Thymus (tissue), 11 donors: ENCODE measurements at regions not wholly inside any gene's neighbourhood (a gene's known extent, or its start where the extent isn't known, plus 50 kb on each side); places are given as distances from the start of the nearest gene placed in this dataset.

Source experiments
- DNase-seq, 9 donors: peaks; one replicate each; pipeline ENCODE4 v3.0.0-alpha.2; 2013; ENCODE audit warnings: low spot score in 9 of 9, low read depth in 6 of 9, missing footprints in 1 of 9
- H3K27ac ChIP-seq, 2 donors: one replicate each; pipeline ENCODE4 v1.5.1; 2013; ENCODE audit warnings: control low read depth in 1 of 2, low read depth in 1 of 2, low read length in 1 of 2, mild to moderate bottlenecking in 1 of 2, moderate library complexity in 1 of 2
- H3K27me3 ChIP-seq, 2 donors: one replicate each; pipeline ENCODE4 v1.5.1; 2013; ENCODE audit warnings: low read length in 1 of 2; ENCODE audit not compliant: control insufficient read depth in 2 of 2, insufficient read depth in 1 of 2
- H3K36me3 ChIP-seq, 2 donors: one replicate each; pipeline ENCODE4 v1.5.1; 2013; ENCODE audit warnings: low read length in 1 of 2, mild to moderate bottlenecking in 1 of 2, moderate library complexity in 1 of 2; ENCODE audit not compliant: control insufficient read depth in 2 of 2, insufficient read depth in 2 of 2
- H3K4me1 ChIP-seq, 2 donors: one replicate each; pipeline ENCODE4 v1.5.1; 2013; ENCODE audit warnings: low read length in 2 of 2; ENCODE audit not compliant: control insufficient read depth in 2 of 2, insufficient read depth in 2 of 2
- H3K4me3 ChIP-seq, 2 donors: one replicate each; pipeline ENCODE4 v1.5.1; 2013; ENCODE audit warnings: low read length in 2 of 2, control low read depth in 1 of 2, mild to moderate bottlenecking in 1 of 2
- H3K9me3 ChIP-seq, 2 donors: one replicate each; pipeline ENCODE4 v1.5.1; 2013; ENCODE audit warnings: low read length in 1 of 2, mild to moderate bottlenecking in 1 of 2; ENCODE audit not compliant: control insufficient read depth in 2 of 2, insufficient read depth in 1 of 2
- WGBS: extraction: QIAGEN DNeasy Blood & Tissue Kit; methylation state at CpG from one replicate; pipeline ENCODE4 v1.1.7; 2013; 5-methylcytosine and 5-hydroxymethylcytosine counted together
- donor health status: healthy.

DNA sequence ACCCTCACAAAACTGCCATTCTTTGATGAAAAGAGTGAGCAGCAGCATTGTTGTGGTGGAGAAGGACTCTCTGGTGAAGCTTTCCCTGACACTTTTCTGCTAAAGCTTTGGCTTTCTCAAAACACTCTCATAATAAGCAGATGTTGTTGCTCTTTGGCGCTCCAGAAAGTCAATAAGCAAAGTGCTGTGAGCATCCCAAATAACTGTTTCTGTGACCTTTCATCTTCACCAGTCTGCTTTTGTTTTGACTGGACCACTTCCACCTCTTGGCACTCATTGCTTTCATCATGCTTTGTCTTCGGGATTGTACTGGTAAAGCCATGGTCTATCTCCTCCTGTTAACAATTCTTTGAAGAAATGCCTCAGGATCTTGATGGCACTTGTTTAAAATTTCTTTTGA is 424.7 kb upstream of the TMPO start:
- DNase-seq = no peak
- Histone ChIP-seq H3K9me3 (no peaks in the 10 kb centered on the region), H3K27me3 (no peaks in the 10 kb centered on the region), H3K4me1 (no peaks in the 10 kb centered on the region), H3K27ac (no peak overlapping the region), H3K4me3 (no peak overlapping the region), H3K36me3 (no peaks in the 10 kb centered on the region)
- 90% methylated on average over 2 of the region's 2 CpGs for WGBS

DNA sequence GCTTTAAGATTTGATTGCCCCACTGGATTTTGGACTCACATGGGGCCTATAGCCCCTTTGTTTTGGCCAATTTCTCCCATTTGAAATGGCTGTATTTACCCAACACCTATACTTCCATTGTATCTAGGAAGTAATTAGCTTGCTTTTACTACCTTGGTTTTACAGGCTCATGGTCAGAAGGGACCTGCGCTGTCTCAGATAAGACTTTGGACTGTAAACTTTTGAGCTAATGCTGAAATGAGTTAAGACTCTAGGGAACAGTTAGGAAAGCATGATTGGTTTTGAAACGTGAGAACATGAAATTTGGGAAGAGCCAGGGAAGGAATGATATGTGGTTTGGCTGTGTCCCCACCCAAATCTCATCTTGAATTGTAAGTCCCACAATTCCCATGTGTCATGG is 419.0 kb upstream of the TMPO start:
- Histone ChIP-seq H3K9me3 (no peaks in the 10 kb centered on the region), H3K36me3 (no peaks in the 10 kb centered on the region), H3K4me1 (no peaks in the 10 kb centered on the region), H3K27ac (no peak overlapping the region), H3K27me3 (no peaks in the 10 kb centered on the region), H3K4me3 (no peak overlapping the region)
- DNase-seq = no peak
- 92% methylated on average over 2 of the region's 2 CpGs for WGBS

DNA sequence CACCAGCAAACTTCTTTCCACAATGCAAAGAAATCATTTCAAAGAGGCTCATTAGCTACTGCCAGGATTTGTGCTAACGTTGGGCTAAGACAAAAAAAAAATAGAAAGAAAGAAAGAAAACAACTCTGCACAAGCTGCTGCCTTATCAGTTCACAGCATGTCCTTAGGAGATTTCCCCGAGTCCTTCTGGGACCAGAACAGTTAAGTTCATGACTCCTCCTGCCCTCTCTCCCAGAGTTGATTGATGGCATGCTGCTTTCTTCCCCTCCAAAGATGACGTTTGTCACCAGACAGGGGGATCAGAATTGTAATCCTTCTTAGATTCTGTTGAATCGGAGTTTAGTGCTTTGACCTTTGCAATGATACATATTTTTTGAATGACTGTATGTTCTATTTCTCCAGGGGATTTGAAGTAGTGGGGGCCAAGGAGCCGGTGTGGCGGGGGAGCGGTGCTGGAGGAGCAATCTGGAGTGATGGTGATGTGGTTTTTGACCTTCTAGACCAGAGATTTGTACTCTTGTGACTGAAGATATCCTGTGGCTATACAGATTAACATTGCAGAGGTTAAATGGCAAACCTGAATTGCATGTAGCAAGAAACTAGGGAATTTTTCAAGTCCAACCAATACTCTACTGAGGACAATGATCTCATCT is 409.2 kb upstream of the TMPO start:
- WGBS = 52% methylated on average over 7 of the region's 7 CpGs
- Histone ChIP-seq H3K27me3 (no peaks in the 10 kb centered on the region), H3K36me3 (no peaks in the 10 kb centered on the region), H3K27ac (no peak overlapping the region), H3K4me1 (no peaks in the 10 kb centered on the region), H3K9me3 (no peaks in the 10 kb centered on the region), H3K4me3 (no peak overlapping the region)
- DNase-seq = no peak

DNA sequence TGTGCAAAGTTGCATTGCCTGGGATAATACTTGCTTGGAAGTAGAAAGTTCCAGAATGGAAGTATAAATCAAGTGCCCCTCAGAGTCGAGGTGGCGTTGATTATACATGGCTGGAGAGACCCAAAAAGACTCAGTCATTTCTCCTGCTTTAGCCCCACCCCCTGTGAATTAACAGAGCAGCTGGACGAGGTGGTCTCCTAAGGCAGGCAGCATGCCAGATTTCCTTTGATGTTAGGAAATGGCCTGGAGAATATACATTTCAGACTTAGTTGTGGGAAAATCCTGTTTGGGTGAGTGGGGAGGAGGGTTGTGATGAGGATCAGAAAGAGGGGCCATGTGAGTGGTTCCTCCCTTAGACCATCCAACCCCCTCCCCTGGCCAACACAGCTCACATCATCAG is 406.1 kb upstream of the TMPO start:
- 84% methylated on average over 3 of the region's 3 CpGs for WGBS
- Histone ChIP-seq H3K4me3 (no peak overlapping the region), H3K27ac (no peak overlapping the region), H3K36me3 (no peaks in the 10 kb centered on the region), H3K4me1 (no peaks in the 10 kb centered on the region), H3K27me3 (no peaks in the 10 kb centered on the region), H3K9me3 (no peaks in the 10 kb centered on the region)
- DNase-seq = no peak

DNA sequence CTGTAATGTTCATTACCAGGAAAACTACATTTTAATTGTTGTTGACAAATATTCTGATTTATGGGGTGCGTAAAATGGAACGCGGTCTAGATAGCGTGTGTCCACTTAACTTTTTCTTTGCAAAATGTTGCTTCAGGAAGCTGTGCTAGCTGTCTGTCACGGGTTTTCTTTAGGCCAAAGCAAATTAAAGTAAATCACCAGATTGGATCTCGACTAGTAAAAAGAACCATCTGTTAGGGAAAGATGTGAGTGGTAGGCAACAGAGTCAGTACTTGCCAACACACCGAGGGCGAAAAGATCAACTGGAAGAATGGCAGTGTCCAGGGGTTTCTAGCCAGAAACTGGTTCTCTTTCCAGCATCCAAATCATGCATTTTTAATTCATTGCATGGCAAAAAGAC is 404.9 kb upstream of the TMPO start:
- DNase-seq = no peak
- Histone ChIP-seq H3K4me3 (no peak overlapping the region), H3K4me1 (no peaks in the 10 kb centered on the region), H3K27me3 (no peaks in the 10 kb centered on the region), H3K36me3 (no peaks in the 10 kb centered on the region), H3K27ac (no peak overlapping the region), H3K9me3 (no peaks in the 10 kb centered on the region)
- 89% methylated on average over 8 of the region's 8 CpGs for WGBS

DNA sequence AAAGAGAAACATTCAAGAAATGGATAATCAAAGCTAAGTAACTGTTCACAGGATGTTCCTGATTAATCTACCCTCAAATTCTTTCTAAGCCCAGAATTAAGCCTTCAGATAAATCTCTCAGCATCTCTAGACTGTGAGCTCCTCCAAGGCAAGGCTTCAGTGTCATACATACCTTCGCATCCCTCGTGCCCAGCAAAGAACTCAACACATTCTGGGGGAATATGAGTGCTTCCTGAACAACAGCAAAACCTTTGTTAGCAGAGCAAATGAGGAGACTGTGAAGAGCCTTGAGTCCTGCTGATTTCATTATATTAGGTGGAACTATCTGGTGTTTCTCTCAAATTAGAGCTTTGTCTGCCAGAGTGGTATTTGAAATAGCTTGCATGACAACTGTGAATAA is 401.8 kb upstream of the TMPO start:
- H3K4me3 ChIP-seq = no peak overlapping the region
- WGBS = 91% methylated on average over 2 of the region's 2 CpGs
- H3K27ac ChIP-seq = no peak overlapping the region
- no peaks in the 10 kb centered on the region for H3K9me3 ChIP-seq
- no peaks in the 10 kb centered on the region for H3K4me1 ChIP-seq
- H3K36me3 ChIP-seq = no peaks in the 10 kb centered on the region
- DNase-seq = no peak
- H3K27me3 ChIP-seq = no peaks in the 10 kb centered on the region

DNA sequence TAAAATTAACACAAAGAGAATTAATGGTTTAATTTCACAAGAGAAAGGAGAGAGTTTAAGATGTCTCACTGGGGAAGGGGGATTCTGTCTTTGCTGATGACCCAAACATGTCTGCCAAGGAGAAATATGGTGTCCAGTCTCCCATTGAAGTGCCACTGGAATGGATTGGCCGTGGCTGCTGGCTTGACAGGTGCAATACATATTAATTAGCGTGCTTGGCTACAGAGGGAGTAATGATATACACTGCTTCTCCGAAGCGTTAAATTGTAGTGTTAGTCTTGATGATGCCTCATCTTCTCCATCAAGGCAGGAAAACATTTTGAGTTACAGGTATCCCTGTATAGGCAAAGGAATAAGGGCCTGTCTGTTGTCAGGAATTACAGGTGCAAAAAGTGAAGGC is 393.4 kb upstream of the TMPO start:
- H3K27me3 ChIP-seq = no peaks in the 10 kb centered on the region
- H3K9me3 ChIP-seq = no peaks in the 10 kb centered on the region
- no peak overlapping the region for H3K27ac ChIP-seq
- DNase-seq = no peak
- no peaks in the 10 kb centered on the region for H3K4me1 ChIP-seq
- WGBS = 93% methylated on average over 4 of the region's 4 CpGs
- H3K36me3 ChIP-seq = no peaks in the 10 kb centered on the region
- H3K4me3 ChIP-seq = no peak overlapping the region

DNA sequence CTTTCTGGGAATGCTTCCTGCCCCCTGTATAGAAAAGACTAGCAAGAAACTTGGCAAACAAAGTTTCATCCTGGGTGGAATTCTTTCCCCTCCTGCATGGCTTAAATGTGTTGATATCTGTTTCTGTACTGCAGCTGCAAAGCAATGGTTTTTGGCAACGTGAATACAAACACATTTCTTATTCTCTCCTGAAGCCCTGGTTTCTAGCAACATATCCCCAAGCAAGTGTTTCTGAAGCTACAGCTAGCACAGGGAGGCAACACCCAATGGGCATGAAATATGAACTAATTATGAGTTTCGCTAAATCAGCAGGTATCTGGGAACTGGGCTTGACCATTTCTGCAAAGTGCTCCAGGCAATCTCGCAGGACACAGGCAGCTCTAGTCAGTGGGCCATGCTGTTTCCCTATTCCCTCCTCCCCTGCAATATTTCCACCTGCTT is 392.3 kb upstream of the TMPO start:
- H3K9me3 ChIP-seq = no peaks in the 10 kb centered on the region
- no peak overlapping the region for H3K27ac ChIP-seq
- no peaks in the 10 kb centered on the region for H3K36me3 ChIP-seq
- no peak for DNase-seq
- no peaks in the 10 kb centered on the region for H3K4me1 ChIP-seq
- WGBS = 84% methylated on average over 3 of the region's 3 CpGs
- no peak overlapping the region for H3K4me3 ChIP-seq
- no peaks in the 10 kb centered on the region for H3K27me3 ChIP-seq

DNA sequence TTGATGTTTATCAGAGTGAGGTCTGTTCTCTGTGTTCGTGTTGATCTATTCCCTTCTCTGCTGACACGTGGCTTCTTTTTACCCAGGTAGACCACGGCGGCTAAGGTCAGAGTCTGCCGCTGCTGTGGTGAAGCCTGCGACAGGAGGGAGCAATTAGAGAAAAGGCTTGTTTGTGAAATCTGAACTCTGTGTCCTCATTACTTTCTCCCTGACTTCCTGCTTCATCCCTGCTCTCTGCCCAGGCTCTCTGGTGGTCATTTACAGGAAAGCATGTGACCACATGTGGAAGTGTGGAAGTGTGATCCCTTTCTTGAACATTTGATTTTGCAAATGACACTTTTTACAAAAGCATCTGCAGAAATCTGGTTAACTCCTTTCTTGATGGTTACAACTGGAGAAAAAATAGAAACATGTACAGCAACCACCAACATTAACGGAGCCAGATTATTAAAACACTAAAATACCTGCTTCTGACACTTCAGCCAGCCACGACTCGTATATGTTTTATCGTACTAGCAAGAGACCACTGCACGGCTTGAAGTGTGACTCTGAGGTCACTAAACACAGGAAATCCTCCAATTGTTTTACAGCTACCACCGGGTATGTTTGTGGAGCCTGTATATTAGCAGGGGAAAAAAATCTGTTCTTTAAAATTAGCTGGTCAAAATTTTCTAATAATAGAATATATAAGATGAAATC is 388.6 kb upstream of the TMPO start:
- 11% methylated on average over 12 of the region's 12 CpGs for WGBS
- Histone ChIP-seq H3K4me3 (no peak overlapping the region), H3K9me3 (no peaks in the 10 kb centered on the region), H3K4me1 (no peaks in the 10 kb centered on the region), H3K27ac (no peak overlapping the region), H3K27me3 (no peaks in the 10 kb centered on the region), H3K36me3 (no peaks in the 10 kb centered on the region)
- no peak for DNase-seq
